NCI-H446 (cell line): ENCODE measurements at regions not wholly inside any gene's neighbourhood (a gene's known extent, or its start where the extent isn't known, plus 50 kb on each side); places are given as distances from the start of the nearest gene placed in this dataset.
"Not testable (repeated sequence)": the region's sequence is repeated elsewhere in the genome, so short reads cannot be mapped to it uniquely, and the experiment has no call there.

Experiments
- DNase-seq, 2 experiments: peaks; one replicate each; lab custom pipeline; 2025; lab: John Stamatoyannopoulos, UW

DNA sequence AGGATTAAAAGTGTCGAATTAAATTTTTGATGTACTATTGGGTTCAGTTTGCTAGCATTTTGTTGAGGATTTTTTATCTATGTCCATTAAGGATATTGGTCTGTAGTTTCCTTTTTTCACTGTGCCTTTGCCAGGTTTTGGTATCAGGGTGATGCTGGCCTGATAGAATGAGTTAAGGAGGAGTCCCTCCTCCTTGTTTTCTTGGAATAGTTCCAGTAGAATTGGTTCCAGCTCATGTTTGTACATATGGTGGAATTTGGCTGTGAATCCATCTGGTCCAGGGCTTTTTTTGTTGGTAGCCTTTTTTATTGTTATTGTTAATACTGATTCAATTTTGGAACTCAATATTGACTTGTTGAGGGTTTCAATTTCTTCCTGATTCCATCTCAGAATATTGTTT, 141.8 kb downstream of the SIM1 start:
- DNase-seq = peak; percentile 2 to 54

- DNase-seq = no peak
These were observed 144.0 kb downstream of the SIM1 start for GRCh38 chr6:100320686-100321085.

DNA sequence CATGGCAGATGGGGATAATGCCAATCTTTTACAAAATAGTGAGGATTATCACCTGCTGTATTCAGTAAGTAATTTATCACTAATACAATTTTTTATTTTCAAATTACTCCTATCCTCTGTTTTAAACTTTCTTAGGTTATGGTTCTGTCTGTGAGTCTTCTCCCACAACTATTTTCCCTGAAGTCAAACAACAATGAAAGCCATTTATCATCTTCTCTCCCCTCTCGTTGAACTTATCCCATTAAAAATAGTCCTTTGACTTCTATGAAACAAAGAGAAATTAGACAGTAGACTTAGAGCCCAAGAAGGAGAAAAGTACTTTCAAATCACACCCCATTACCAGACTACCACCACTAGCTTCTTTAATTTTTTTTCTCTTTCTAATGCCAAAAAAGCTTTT, 147.7 kb downstream of the SIM1 start:
- DNase-seq = no peak

GRCh38 chr6:100314186-100314585, 150.5 kb downstream of the SIM1 start:
- no peak for DNase-seq

DNA sequence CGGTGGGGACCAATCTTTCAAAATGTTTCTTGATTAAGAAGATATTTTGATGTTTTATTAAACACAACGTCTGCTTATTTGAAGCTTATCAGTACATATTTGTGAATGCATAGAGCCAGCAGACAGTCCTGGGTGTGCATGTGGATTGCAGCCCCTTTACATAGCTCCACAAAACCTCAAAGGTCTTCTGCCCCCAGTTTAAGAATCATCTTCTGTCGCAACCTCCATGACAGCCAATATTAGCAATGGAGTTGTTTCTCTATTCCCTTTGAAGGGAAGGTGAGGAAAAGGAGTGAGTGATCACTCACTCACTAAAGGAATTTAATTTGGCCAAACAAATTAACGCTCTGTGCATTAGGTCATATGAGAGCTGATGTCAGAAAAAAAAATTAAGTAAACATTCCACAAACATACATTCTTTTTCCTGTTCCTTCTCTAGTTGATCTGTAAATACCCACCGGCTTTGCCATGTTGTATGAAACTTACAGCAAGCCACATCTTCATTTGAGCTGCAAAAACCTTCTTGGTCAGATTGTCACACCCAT, 152.9 kb downstream of the SIM1 start:
- no peak for DNase-seq

DNA sequence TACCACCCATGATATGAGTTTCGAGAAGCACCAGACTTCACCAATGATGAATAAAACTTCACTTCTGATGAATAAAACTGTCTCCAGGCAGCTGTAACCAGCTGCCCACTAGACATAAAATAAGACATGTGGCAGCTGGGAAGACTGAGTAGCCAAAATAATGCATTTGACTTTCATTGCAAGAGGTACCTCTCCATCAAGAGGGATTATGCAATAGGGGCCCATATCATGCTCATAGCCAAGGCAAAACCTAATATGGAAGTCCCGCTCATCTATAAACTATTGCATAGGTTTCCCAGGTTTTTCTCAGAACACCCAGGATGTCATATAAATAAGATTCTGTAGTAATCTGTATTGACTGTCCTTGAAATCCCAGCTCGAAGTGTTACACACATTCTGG, 155.5 kb downstream of the SIM1 start:
- no peak for DNase-seq

DNA sequence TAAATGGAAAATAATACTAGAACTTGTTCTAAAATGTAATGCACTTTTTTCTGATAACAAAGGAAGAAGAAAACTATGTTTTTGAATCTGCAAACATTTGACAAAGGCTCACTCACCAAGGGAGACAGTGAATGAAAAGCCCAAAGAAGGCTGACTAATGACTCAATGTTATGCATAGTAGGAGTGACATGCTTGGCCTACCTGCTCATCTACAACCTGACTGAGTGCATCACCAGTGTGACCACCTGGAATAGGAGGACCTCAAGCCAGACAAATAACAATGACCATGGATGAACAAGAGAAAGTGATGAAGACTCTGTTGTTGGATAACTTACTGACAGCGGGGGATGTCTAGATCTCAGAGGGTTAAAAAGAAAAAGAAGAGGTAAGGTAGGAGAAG, 157.2 kb downstream of the SIM1 start:
- no peak for DNase-seq

DNA sequence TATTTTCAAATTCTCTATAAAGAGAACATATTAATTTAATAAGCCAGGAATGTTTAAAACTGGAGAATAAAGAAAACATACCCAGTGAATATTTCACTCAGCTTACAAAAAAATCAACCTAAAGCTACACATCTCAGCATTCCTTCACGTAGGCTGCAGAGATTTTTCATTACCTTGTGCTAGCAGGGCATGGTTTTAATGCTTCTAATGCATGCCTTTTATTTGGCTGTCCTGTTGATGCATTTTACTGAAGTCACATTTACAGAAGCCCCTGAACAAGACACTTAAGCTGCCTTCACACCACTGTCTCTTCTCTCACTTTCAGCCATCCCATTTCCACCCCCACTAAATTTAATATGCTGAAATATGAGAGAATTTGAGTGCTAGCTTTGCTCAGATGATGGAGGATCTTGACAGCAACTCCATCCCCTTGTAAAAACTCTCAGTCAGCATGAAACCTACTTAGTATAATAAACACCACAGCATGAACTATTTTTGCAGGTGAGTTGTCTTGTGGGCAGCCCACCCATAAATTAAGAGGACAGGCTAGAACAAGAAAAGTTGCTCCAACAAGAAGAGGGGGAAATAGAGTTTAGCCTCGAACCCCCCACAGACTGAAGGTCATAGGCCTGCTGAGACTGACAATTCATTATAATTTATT, 159.4 kb downstream of the SIM1 start:
- DNase-seq = no peak

DNA sequence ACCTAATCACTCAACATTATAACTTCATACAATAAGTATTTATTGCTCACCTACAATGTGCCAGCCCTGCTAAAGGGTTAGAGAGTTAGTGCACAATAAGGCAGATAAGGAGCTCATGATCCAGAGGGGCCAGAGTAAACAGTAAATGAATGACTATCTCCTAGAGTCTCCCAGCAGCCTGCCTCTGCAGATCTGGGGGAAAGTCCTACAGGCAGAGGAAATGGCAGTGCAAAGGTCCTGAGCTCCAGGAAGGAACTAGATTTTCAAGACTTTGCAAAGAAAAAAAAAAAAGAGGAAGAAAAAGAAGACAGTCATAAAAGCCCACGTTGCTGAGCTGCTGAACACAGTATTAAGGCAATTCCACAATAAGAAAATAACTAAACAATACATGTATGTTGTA, 160.1 kb downstream of the SIM1 start:
- DNase-seq = no peak

DNA sequence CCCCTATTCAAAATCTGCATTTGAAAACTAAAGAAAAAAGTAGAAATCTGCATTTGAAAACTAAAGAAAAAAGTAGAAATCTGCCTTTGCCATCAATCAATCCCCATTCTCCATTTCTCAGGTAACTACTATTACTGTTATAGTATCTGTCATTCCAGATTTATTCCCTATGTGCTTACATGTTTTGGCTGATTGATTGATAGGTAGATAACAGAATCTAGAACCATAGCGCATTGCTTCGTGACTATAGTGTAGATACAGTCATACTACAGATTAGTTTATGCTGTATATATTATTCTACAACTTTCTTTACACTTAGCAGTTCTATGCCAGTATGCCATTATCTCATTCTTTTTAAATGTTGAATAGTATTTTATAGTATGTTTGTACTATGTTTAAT, 163.0 kb downstream of the SIM1 start:
- no peak for DNase-seq

- no peak for DNase-seq
These were observed 164.4 kb downstream of the SIM1 start for GRCh38 chr6:100300221-100300736.

- peak in 1 of 2 experiments; percentile 1 for DNase-seq
These were observed 167.7 kb downstream of the SIM1 start for GRCh38 chr6:100296810-100297544.

- not testable (repeated sequence) for DNase-seq
These were observed 169.5 kb downstream of the SIM1 start for GRCh38 chr6:100295172-100295571.

- no peak for DNase-seq
These were observed 175.4 kb downstream of the SIM1 start for GRCh38 chr6:100289285-100289684.

DNA sequence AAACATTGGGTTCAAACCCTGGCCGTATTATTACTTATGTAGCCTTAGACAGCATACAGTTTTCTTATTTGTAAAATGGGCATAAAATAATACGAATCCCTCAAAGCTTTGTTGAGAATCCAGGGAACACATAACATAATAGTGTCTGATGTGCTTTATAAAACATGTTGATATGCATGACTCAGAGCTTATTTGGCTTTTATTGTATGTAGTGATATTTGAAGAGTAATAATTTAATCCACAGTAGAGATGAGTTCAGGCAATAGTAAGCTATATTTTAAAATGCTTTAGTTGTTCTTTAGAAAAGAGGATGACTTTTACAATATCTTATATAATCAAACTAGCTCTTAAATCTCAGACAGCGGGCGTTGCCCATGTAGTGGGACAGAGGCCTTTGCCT, 176.4 kb downstream of the SIM1 start:
- no peak for DNase-seq

GRCh38 chr6:100283285-100283684, 181.4 kb downstream of the SIM1 start:
- DNase-seq = no peak

DNA sequence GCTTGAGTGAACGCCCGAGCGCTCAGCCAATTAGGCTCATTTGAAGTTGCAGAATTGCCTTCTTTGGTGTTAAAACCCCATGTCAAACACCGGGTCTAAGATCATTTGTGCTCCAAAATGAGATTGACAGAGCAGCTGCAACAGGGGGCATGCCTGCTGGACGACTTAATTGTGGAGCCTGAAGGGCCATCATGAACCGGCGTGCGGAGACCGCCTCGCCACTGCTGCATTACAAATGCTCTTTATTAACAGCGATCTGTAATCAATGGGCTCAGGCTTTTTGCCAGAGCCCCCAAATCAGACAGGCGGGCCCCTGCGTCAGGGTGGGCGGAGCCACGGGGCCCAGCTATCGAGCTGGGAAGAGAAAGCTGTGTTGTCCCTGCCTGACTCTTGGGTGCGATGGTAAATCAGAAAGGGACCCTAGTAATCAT, 183.2 kb downstream of the SIM1 start:
- DNase-seq = peak in 1 of 2 experiments; percentile 21

GRCh38 chr6:100276311-100277057, 188.2 kb downstream of the SIM1 start:
- DNase-seq = no peak

GRCh38 chr6:100274147-100274546, 190.6 kb downstream of the SIM1 start:
- no peak for DNase-seq

DNA sequence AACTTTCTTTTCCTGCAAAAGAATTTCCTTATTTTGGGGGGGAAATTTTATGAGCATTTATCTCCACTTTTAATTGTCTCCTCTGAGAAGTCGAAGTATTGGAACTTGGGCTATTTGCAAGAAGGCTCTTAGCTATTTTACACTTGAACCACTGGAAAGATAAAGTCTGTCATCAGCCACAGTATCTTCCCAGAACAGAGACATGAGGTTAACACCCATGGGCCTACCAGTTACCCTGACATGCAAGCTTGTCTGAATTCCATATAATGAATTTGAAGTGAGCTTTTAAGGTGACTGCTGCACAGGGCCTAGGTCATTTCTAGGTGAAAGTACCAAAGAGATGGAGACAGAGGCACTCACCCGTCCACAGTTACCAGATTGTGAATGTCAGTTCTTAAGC, 193.1 kb downstream of the SIM1 start:
- DNase-seq = no peak

GRCh38 chr6:100271202-100271601, 193.5 kb downstream of the SIM1 start:
- DNase-seq = no peak

DNA sequence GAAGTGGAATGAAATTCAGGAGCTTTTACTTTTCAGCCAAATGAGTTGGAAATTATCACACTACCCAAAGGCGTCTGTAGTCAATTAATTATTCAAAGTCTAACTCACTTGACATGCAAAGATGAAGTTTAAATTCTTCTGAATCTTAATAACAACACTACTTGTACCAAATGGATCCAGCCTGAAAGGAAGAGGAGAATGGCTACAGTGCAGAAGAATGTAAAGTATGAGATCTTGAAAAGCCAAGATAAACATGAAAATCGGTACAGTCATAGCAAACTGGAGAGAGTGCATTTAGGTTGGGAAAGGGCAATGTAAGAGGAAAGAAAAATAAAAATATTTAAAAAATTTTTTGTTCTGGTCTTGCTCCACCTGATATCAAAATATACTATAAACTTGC, 195.5 kb downstream of the SIM1 start:
- no peak for DNase-seq

GRCh38 chr6:100268326-100268725, 196.4 kb downstream of the SIM1 start:
- no peak for DNase-seq
